Ishikawa (cell line): ENCODE measurements at regions not wholly inside any gene's neighbourhood (a gene's known extent, or its start where the extent isn't known, plus 50 kb on each side); places are given as distances from the start of the nearest gene placed in this dataset.

ENCODE experiments used
- CEBPB ChIP-seq: IDR thresholded peaks from 2 replicates; pipeline ENCODE4 v1.6.1; 2012
- CREB1 ChIP-seq: IDR thresholded peaks from 2 replicates; pipeline ENCODE4 v1.6.1; 2012; ENCODE audit warnings: low read depth
- EGR1 ChIP-seq: IDR thresholded peaks from 2 replicates; pipeline ENCODE4 v1.6.1; 2012
- EP300 ChIP-seq: IDR thresholded peaks from 2 replicates; pipeline ENCODE4 v1.6.1; 2012; ENCODE audit warnings: borderline replicate concordance
- FOXM1 ChIP-seq: IDR thresholded peaks from 2 replicates; pipeline ENCODE4 v1.6.1; 2012; ENCODE audit warnings: low read depth, borderline replicate concordance
- NFIC ChIP-seq: IDR thresholded peaks from 2 replicates; pipeline ENCODE4 v1.6.1; 2012
- RAD21 ChIP-seq: IDR thresholded peaks from 2 replicates; pipeline ENCODE4 v1.6.1; 2012; ENCODE audit warnings: low read depth
- TAF1 ChIP-seq: IDR thresholded peaks from 2 replicates; pipeline ENCODE4 v1.6.1; 2012; ENCODE audit warnings: low read depth, mild to moderate bottlenecking
- TCF12 ChIP-seq: IDR thresholded peaks from 2 replicates; pipeline ENCODE4 v1.6.1; 2012; ENCODE audit warnings: low read depth
- TEAD4 ChIP-seq: IDR thresholded peaks from 2 replicates; pipeline ENCODE4 v1.6.1; 2012
- USF1 ChIP-seq: IDR thresholded peaks from 2 replicates; pipeline ENCODE4 v1.6.1; 2012
- YY1 ChIP-seq: IDR thresholded peaks from 2 replicates; pipeline ENCODE4 v1.6.1; 2012; ENCODE audit warnings: low read depth
- ZBTB7A ChIP-seq: IDR thresholded peaks from 2 replicates; pipeline ENCODE4 v1.6.1; 2012; ENCODE audit warnings: low read depth
- TF ChIP-seq, protein P1 (sequence below): IDR thresholded peaks from 2 replicates; pipeline ENCODE4 v1.6.1; 2012; ENCODE audit warnings: low read depth, mild to moderate bottlenecking
- TF ChIP-seq, protein P2 (sequence below): IDR thresholded peaks from 2 replicates; pipeline ENCODE4 v1.6.1; 2012

DNA sequence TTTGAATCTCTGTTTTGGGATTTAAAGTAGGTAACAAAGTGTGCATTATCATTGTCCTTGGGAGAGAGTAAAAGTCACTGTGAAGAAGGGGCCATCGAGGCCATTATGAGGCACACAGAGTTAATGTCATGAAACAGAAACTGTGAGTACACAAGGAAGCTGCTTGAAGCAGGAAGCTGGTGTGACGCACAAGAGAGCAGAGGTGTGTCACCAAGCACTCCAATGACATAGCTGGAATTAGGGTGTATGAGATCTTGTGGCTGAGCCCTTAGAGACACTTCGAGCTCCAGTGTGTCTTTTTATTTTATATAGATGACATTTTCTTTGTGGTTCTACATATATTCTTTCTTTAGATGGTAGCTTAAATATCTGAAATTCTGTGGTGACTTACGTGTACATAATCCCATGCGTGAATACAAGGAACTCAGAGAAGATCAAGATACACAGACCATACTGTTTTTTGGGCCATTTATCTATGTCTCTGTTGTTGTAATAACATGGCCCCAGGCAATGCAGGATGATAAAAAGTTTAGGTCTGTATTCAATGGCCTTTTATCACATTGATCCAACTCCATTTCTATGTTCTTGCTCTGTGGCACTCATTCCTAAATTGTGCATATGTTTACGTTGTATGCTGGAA is 164.7 kb upstream of the FAM98A start:
- TF ChIP-seq EGR1 (no peak), TCF12 (no peak), CEBPB (no peak), YY1 (no peak), CREB1 (no peak), FOXM1 (no peak), RAD21 (no peak), USF1 (no peak), TEAD4 (no peak), ZBTB7A (no peak), TAF1 (no peak), EP300 (no peak), NFIC (no peak)
- TF ChIP-seq, protein P1, sequence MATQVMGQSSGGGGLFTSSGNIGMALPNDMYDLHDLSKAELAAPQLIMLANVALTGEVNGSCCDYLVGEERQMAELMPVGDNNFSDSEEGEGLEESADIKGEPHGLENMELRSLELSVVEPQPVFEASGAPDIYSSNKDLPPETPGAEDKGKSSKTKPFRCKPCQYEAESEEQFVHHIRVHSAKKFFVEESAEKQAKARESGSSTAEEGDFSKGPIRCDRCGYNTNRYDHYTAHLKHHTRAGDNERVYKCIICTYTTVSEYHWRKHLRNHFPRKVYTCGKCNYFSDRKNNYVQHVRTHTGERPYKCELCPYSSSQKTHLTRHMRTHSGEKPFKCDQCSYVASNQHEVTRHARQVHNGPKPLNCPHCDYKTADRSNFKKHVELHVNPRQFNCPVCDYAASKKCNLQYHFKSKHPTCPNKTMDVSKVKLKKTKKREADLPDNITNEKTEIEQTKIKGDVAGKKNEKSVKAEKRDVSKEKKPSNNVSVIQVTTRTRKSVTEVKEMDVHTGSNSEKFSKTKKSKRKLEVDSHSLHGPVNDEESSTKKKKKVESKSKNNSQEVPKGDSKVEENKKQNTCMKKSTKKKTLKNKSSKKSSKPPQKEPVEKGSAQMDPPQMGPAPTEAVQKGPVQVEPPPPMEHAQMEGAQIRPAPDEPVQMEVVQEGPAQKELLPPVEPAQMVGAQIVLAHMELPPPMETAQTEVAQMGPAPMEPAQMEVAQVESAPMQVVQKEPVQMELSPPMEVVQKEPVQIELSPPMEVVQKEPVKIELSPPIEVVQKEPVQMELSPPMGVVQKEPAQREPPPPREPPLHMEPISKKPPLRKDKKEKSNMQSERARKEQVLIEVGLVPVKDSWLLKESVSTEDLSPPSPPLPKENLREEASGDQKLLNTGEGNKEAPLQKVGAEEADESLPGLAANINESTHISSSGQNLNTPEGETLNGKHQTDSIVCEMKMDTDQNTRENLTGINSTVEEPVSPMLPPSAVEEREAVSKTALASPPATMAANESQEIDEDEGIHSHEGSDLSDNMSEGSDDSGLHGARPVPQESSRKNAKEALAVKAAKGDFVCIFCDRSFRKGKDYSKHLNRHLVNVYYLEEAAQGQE = no peak

DNA sequence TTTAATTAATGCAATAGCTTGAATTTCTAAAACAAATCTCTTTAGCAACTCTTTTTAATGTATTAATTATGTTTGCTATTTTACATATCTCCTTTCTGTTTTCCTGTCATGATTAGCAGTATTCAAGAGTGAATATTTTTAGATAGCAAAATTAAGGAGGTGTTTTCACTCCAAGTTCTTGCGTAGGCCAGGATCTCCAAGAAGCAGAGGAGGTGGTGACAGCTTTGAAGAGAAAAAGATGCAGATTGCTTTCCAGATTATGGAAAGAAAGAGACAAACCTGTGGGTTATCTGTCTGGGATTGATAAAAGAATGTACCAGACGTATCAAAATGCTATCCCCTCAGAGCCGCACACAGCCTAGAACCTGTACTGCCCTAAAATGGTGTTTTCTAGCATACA is 163.5 kb upstream of the FAM98A start:
- TF ChIP-seq ZBTB7A (no peak), NFIC (no peak), CREB1 (no peak), TCF12 (no peak), USF1 (no peak), CEBPB (no peak), FOXM1 (no peak), TEAD4 (no peak)

- TF ChIP-seq TEAD4 = no peak
- TF ChIP-seq, protein P1 = no peak
- TF ChIP-seq CREB1 = no peak
- TF ChIP-seq EP300 = no peak
- no peak for TF ChIP-seq FOXM1
- TF ChIP-seq TAF1 = no peak
Measured at GRCh38 chr2:33746208-33746800, 147.2 kb upstream of the FAM98A start.

DNA sequence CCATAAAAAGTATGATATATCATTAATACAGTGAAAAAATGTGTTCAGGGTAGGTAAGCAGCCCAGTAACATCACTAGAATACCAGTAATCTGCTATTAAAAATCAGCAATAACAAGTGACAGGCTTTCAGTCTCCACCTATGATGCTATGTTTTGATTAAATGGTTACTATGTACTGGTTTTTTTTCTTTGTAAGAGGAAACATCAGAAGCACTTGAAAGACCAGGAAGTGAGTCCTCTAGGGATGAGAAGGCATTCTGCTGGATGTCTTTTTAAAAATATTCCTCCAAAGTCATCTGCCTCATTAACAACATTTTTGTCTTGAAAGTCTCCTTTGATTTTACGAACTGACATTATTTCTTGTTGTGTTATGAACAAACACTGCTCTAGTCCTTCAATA is 136.0 kb upstream of the FAM98A start:
- TF ChIP-seq RAD21 (no peak), USF1 (no peak), TEAD4 (no peak), TCF12 (no peak), EGR1 (no peak), FOXM1 (no peak), CEBPB (no peak), EP300 (no peak), TAF1 (no peak), CREB1 (no peak), ZBTB7A (no peak), YY1 (no peak), NFIC (no peak)
- TF ChIP-seq, protein P1 = no peak
- TF ChIP-seq, protein P2, sequence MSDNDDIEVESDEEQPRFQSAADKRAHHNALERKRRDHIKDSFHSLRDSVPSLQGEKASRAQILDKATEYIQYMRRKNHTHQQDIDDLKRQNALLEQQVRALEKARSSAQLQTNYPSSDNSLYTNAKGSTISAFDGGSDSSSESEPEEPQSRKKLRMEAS = no peak
